GM23248 (cell line): ENCODE measurements at regions not wholly inside any gene's neighbourhood (a gene's known extent, or its start where the extent isn't known, plus 50 kb on each side); places are given as distances from the start of the nearest gene placed in this dataset.

ENCODE experiments used
- DNase-seq: peaks from one replicate; pipeline ENCODE4 v3.0.0-alpha.2; 2015
- H2AFZ ChIP-seq: fragments of 200-600 bp; sonication (generic); 2 replicates; pipeline ENCODE4 v1.6.1; 2016; ENCODE audit warnings: antibody characterized with exemption
- H3F3A ChIP-seq: fragments of 200-600 bp; sonication (generic); 2 replicates; pipeline ENCODE4 v1.6.1; 2016; ENCODE audit warnings: mild to moderate bottlenecking, antibody characterized with exemption, mixed run types; ENCODE audit not compliant: insufficient read depth
- H3K27ac ChIP-seq: fragments of 200-600 bp; sonication (generic); 2 replicates; pipeline ENCODE4 v1.5.1; 2016; ENCODE audit warnings: mild to moderate bottlenecking
- H3K27me3 ChIP-seq: fragments of 200-600 bp; sonication (generic); replicated peaks from 2 replicates; pipeline ENCODE4 v1.6.1; 2016; ENCODE audit warnings: mild to moderate bottlenecking; ENCODE audit not compliant: insufficient read depth
- H3K36me3 ChIP-seq: fragments of 200-600 bp; sonication (generic); 2 replicates; pipeline ENCODE4 v1.6.1; 2016; ENCODE audit warnings: low read depth, mild to moderate bottlenecking
- H3K4me1 ChIP-seq: fragments of 200-600 bp; sonication (generic); 2 replicates; pipeline ENCODE4 v1.6.1; 2016; ENCODE audit warnings: mild to moderate bottlenecking; ENCODE audit not compliant: insufficient read depth
- H3K4me2 ChIP-seq: fragments of 200-600 bp; sonication (generic); one replicate; pipeline ENCODE4 v1.6.1; 2016; ENCODE audit warnings: mild to moderate bottlenecking; ENCODE audit not compliant: unreplicated experiment
- H3K4me3 ChIP-seq: fragments of 200-600 bp; sonication (generic); 2 replicates; pipeline ENCODE4 v1.5.1; 2016; ENCODE audit warnings: mild to moderate bottlenecking
- H3K79me2 ChIP-seq: fragments of 200-600 bp; sonication (generic); 2 replicates; pipeline ENCODE4 v1.6.1; 2016; ENCODE audit warnings: mild to moderate bottlenecking; ENCODE audit not compliant: insufficient read depth
- H3K9ac ChIP-seq: fragments of 200-600 bp; sonication (generic); 2 replicates; pipeline ENCODE4 v1.6.1; 2016; ENCODE audit warnings: mild to moderate bottlenecking
- H3K9me2 ChIP-seq: fragments of 200-600 bp; sonication (generic); 2 replicates; pipeline ENCODE4 v1.6.1; 2016; ENCODE audit warnings: mixed run types, mild to moderate bottlenecking, moderate library complexity; ENCODE audit not compliant: insufficient read depth
- H3K9me3 ChIP-seq: fragments of 200-600 bp; sonication (generic); one replicate; pipeline ENCODE4 v1.6.1; 2017; ENCODE audit warnings: low read depth
- H4K20me1 ChIP-seq: fragments of 200-600 bp; sonication (generic); 2 replicates; pipeline ENCODE4 v1.6.0; 2016; ENCODE audit not compliant: insufficient read depth
- EZH2 ChIP-seq: fragments of 200-600 bp; sonication (generic); IDR thresholded peaks from 2 replicates; pipeline ENCODE4 v1.6.1; 2018; ENCODE audit warnings: antibody characterized with exemption, mild to moderate bottlenecking; ENCODE audit not compliant: insufficient read depth, poor library complexity, severe bottlenecking
- EZH2phosphoT487 ChIP-seq: fragments of 200-600 bp; sonication (generic); IDR thresholded peaks from 2 replicates; pipeline ENCODE4 v1.6.1; 2018; ENCODE audit warnings: antibody characterized with exemption, moderate library complexity, mild to moderate bottlenecking, low read depth; ENCODE audit not compliant: insufficient read depth
- WGBS, 2 experiments: methylation state at CpG; one replicate each; pipeline ENCODE4 v1.1.6; 2015 to 2017; ENCODE audit warnings: low lambda C conversion rate in 2 of 2, low coverage in 1 of 2; ENCODE audit errors: missing lambda C conversion rate in 2 of 2; 5-methylcytosine and 5-hydroxymethylcytosine counted together
- in situ Hi-C: fragments of 300-500 bp; cut with MboI; formaldehyde crosslinking; loops from 2 replicates; pipeline ENCODE4 v1.15.0; 2020

DNA sequence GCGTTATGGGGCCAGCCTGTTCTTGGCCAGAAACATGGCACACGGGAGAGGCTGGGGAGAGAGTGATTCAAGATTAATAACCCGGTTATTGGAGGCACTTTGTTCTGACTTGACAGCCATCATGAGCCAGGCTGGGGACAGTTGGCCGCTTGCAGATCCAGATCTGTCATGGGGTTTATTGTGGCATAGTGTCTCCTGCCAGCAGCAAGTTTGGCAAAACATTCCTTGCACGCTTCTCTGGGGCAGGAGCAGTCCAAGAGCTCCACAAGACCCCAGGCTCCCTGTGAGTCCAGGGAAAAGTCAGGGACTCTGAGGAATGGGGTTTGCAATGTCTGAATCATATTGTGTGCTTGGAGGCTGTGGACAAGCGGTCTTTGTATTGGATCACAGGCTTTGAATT is 270.4 kb downstream of the MIAT start:
- Histone ChIP-seq H3K9me3 (no peaks in the 10 kb centered on the region), H3K36me3 (no peaks in the 10 kb centered on the region), H3K27me3 (peaks cover 5% of the 10 kb centered on the region), H4K20me1 (no peaks in the 10 kb centered on the region), H3K79me2 (no peaks in the 10 kb centered on the region), H3K9ac (no peak overlapping the region), H3K4me3 (no peak overlapping the region), H3F3A (no peaks in the 10 kb centered on the region), H3K27ac (no peak overlapping the region), H3K9me2 (no peaks in the 10 kb centered on the region), H2AFZ (no peak overlapping the region), H3K4me2 (no peak overlapping the region), H3K4me1 (peaks cover 3% of the 10 kb centered on the region; the same call in 1 of the 2 replicates)
- no peak for DNase-seq
- no peak for TF ChIP-seq EZH2
- no peak for TF ChIP-seq EZH2phosphoT487
- in situ Hi-C loops = no loop called here
- 11 to 22% methylated on average over 6 of the region's 6 CpGs for WGBS, 2 experiments

DNA sequence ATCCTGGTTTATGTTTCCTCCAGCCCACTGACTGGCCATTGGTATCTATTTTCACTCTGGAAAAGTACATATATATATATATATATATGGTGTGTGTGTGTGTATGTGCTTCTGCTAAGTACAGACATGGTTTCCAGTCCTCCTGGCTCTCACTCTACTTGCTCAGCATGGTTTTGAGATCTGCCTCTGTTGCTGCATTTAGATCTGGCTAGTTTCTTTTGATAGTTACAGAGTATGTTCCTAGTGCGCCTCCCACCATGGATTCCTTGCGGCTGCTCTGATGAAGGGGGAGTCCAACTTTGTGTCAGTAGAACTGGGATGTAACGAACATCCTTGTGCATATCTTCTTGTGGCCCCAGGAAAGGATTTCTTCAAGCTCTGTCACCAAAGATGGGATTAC is 274.1 kb downstream of the MIAT start:
- Histone ChIP-seq H3K4me2 (no peak overlapping the region), H2AFZ (no peak overlapping the region), H3K9ac (no peak overlapping the region), H3K9me2 (no peaks in the 10 kb centered on the region), H3K27me3 (peaks cover 5% of the 10 kb centered on the region), H3K9me3 (no peaks in the 10 kb centered on the region), H3K36me3 (no peaks in the 10 kb centered on the region), H3K4me3 (no peak overlapping the region), H3F3A (no peaks in the 10 kb centered on the region), H4K20me1 (no peaks in the 10 kb centered on the region), H3K4me1 (no peaks in the 10 kb centered on the region), H3K79me2 (no peaks in the 10 kb centered on the region), H3K27ac (no peak overlapping the region)
- in situ Hi-C loops = no loop called here
- DNase-seq = no peak
- TF ChIP-seq EZH2 (no peak), EZH2phosphoT487 (no peak)
- 74 to 87% methylated on average over 3 of the region's 3 CpGs for WGBS, 2 experiments

DNA sequence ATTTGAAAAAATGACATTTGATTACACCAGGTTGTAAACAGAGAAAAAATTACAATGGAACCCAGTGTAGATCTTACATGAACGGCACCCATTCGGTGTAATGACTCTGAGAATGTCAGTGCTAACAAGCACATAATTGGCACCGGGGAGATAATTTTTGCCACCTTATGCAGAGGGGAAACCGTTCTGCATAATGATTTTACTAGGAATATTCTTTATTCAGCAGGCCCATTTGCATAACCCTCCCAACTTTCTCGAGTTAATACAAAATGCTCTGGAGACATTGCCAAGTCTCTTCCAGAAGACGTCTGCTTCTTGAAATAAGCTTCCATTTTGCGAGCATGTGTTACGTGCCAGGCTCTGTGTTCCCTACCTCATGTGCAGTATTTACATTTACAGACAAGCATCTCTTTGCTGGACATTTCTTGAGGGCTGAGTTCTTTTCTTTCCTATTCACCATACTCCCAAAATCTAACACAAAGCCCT is 275.8 kb downstream of the MIAT start:
- Histone ChIP-seq H3K27me3 (peaks cover 2% of the 10 kb centered on the region), H3K9me3 (no peaks in the 10 kb centered on the region), H3F3A (no peaks in the 10 kb centered on the region), H3K36me3 (no peaks in the 10 kb centered on the region), H3K9ac (no peak overlapping the region), H3K4me3 (no peak overlapping the region), H2AFZ (no peak overlapping the region), H3K4me1 (no peaks in the 10 kb centered on the region), H3K9me2 (no peaks in the 10 kb centered on the region), H3K27ac (no peak overlapping the region), H3K79me2 (no peaks in the 10 kb centered on the region), H3K4me2 (no peak overlapping the region), H4K20me1 (no peaks in the 10 kb centered on the region)
- in situ Hi-C loops = no loop called here
- DNase-seq = no peak
- TF ChIP-seq EZH2 = no peak
- 66 to 67% methylated on average over 8 of the region's 8 CpGs for WGBS, 2 experiments

DNA sequence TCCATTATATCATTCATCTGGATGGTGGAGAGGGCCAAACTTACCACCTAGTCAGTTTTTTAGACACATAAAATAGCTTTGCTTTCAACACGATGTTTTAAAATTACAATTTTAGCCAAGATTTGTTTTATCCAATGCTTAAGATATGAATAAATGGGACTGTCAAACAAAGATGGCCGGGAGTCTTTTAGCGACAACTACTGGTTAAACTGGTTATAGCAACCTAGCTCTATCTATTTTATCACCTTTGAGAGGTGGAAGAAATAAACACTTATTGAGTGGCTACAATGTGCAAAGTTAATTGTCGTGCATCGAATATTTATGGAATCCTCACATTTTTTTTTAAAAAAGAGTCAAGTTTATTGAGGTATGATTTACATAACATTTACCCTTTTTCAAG is 279.8 kb downstream of the MIAT start:
- H4K20me1 ChIP-seq = no peaks in the 10 kb centered on the region
- H3K27me3 ChIP-seq = no peaks in the 10 kb centered on the region; the same call in none of the 2 replicates
- in situ Hi-C loops = no loop called here
- H3K9me2 ChIP-seq = no peaks in the 10 kb centered on the region
- H3F3A ChIP-seq = no peaks in the 10 kb centered on the region
- no peaks in the 10 kb centered on the region for H3K36me3 ChIP-seq
- H3K9ac ChIP-seq = no peak overlapping the region
- H3K4me1 ChIP-seq = no peaks in the 10 kb centered on the region
- H3K4me3 ChIP-seq = no peak overlapping the region
- no peak overlapping the region for H2AFZ ChIP-seq
- no peak overlapping the region for H3K27ac ChIP-seq
- TF ChIP-seq EZH2 (no peak), EZH2phosphoT487 (no peak)
- H3K9me3 ChIP-seq = no peaks in the 10 kb centered on the region
- DNase-seq = no peak
- no peak overlapping the region for H3K4me2 ChIP-seq
- WGBS, 2 experiments = 64 to 69% methylated on average over 5 of the region's 5 CpGs
- H3K79me2 ChIP-seq = no peaks in the 10 kb centered on the region

DNA sequence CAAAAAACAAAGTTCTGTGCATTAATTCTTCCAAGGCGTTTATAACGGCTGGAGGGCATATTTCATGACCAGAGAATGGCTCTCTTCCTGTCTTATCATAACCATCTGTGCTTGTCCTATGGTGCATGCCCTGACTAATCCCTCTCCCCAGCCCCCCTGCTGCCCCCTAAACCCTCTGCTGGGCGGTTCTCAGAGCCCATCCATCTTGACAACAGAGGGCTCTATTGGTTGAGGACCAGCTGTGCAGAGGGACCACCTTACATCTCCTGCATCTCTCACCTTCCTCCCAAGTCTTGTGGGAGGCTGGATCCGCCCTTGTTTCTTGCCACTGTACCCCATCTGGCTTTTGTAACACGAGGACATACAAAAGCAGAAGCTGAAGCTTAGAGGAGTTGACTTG is 282.1 kb downstream of the MIAT start:
- no peaks in the 10 kb centered on the region for H3K79me2 ChIP-seq
- H3K4me1 ChIP-seq = no peaks in the 10 kb centered on the region
- H4K20me1 ChIP-seq = no peaks in the 10 kb centered on the region
- no peak overlapping the region for H2AFZ ChIP-seq
- H3K4me3 ChIP-seq = no peak overlapping the region
- no peaks in the 10 kb centered on the region for H3K9me2 ChIP-seq
- no peak overlapping the region for H3K4me2 ChIP-seq
- in situ Hi-C loops = no loop called here
- no peak overlapping the region for H3K27ac ChIP-seq
- no peaks in the 10 kb centered on the region for H3F3A ChIP-seq
- no peaks in the 10 kb centered on the region for H3K9me3 ChIP-seq
- 40 to 51% methylated on average over 5 of the region's 5 CpGs for WGBS, 2 experiments
- no peaks in the 10 kb centered on the region for H3K36me3 ChIP-seq
- no peaks in the 10 kb centered on the region; the same call in none of the 2 replicates for H3K27me3 ChIP-seq
- no peak for TF ChIP-seq EZH2phosphoT487
- no peak for TF ChIP-seq EZH2
- no peak for DNase-seq
- H3K9ac ChIP-seq = no peak overlapping the region
